HG02938 (cell line): ENCODE measurements at regions not wholly inside any gene's neighbourhood (a gene's known extent, or its start where the extent isn't known, plus 50 kb on each side); places are given as distances from the start of the nearest gene placed in this dataset.

Source experiments
- ATAC-seq: cut with Tn5 transposase; IDR thresholded peaks from one replicate; pipeline ENCODE4 v1.9.1; 2021; ENCODE audit warnings: mild to moderate bottlenecking, moderate library complexity; ENCODE audit not compliant: unreplicated experiment

GRCh38 chr2:45153121-45153520, 143.9 kb upstream of the SIX2 start:
- ATAC-seq: no peak

DNA sequence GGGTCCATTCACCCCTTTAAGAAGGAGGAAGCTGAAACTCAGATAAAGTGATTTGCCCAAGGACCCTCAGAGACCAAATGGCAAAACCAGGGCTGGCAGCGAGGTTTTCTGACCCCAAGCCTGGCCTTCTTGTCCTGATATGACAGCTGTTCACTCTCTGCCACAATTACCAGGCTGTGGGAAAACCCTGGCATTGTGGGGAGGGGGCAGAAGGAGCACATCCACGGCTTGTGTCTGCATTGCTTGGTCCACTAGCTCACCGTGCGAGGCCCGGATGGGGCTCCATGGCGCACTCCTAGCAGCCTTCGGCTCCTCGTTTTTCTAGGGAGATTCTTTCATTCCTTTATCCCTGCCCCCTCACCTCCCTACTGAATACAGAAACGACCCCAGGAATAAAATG, 143.4 kb upstream of the SIX2 start:
- ATAC-seq: no peak

GRCh38 chr2:45145073-45145899, 136.0 kb upstream of the SIX2 start:
- ATAC-seq: no peak

GRCh38 chr2:45141883-45142866, 132.9 kb upstream of the SIX2 start:
- peak; percentile 86 for ATAC-seq

DNA sequence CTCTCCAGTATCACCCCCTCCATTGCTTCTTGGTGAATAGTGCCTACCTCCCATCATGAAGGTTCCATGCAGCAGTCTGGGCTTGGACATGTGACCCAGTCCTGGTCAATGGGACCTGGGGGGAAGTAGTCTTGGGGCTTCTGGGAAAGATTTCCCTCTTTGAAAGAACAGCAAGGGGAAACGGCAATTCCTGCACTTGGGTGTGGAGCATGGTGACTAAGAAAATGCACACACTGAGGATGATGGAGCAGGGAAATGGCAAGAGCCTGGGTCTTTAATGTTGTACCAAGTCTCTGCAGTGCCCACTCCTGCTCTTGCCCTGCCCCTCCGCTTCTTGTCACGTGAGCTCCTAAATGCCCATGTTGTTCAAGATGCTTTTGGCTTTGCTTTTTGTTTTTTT, 131.4 kb upstream of the SIX2 start:
- no peak for ATAC-seq

DNA sequence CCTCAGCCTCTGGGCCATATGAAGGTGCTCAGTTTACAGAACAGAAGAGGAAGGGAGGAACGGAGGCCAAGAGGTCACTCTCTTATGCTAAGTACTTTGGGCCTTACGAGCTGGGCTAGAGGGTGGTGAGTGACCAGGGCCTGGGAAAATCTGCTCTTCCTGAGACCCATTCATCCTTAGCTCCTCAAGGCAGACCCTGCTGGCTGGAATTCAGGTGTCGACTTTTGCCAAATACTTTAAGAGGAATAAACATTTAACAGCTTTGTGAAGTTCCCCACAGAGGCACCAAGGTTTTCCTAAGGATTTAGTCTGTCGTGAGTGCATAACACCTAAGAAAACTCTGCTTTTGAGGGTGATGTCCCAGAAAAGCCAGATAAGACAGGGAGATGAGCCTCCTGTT, 129.7 kb upstream of the SIX2 start:
- ATAC-seq: no peak

DNA sequence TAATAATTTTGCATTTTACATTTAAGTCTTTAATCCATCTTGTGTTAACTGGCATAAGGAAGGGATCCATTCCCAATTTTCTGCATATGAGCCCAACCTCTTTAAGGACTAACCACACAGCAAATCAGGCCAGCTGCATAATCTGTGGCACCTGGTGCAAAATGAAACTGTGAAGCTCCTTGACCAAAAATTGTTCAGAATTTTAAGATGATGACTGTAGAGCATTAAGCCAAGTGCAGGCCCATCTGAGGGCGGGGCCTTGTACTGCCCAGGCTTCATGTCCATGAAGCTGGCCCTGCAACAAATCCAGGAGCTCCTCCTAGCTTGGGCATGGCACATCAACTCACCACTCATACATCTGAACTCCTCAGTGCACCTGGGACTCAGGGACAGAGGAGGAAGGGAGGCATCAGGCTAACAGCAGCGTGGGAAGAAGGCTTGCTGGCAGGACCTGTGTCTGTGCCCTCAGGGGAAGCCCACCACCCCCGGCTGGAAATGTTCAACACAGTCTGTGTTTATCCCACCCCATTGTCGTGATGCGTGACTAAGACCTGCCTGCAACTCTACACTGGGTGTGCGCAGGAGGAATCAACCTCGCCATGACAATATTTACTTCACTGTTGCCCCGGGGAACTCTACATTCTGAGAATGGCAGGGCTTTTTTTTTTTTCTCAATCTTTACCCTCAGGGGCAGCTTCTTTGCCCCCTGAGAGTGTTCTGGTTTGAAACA, 128.9 kb upstream of the SIX2 start:
- ATAC-seq: no peak

- ATAC-seq: no peak
These were observed 125.5 kb upstream of the SIX2 start for GRCh38 chr2:45134726-45135125.

GRCh38 chr2:45134014-45134413, 124.8 kb upstream of the SIX2 start:
- ATAC-seq: no peak

DNA sequence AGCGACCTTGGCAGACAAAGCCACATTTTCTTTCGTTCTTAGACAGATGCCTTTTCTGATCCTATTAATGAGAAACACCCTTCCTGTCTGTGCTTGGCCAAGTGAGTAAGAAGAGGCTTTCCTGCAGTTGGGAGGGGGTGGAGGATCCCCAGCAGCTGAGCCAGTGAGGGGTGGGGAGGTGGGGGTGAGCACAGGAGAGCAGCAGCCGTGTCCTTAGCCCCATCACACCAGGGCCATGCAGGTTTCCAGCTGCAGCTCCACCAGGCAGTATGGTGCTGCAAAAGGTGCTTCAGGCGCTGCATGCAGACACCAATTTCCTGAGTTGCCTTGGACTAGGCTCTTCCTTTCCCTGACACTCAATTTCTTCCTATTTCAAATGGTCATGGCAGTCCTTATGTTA, 123.3 kb upstream of the SIX2 start:
- ATAC-seq: no peak

GRCh38 chr2:45131587-45131986, 122.3 kb upstream of the SIX2 start:
- no peak for ATAC-seq

- no peak for ATAC-seq
These were observed 121.5 kb upstream of the SIX2 start for GRCh38 chr2:45130736-45131135.

DNA sequence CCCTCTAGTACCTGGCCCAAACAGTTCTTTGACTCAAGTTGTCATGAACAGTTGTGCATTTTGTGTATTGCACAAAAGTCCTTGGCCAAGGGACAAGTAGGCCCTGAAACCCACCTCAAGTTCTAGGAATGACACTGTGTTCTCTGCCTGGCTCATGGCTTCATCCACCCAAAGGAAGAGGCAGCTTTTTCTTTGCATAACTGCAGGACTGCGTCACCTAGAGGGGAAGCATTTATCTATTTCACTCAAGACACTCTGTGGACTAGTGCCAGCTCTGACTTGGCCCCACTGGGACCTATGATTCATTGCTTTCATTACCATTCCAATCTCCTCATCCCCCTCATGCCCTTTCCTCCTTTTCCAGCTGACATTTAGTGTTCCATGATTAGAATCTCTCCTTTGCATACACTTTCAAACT, 119.3 kb upstream of the SIX2 start:
- no peak for ATAC-seq

- no peak for ATAC-seq
These were observed 118.6 kb upstream of the SIX2 start for GRCh38 chr2:45127891-45128290.

DNA sequence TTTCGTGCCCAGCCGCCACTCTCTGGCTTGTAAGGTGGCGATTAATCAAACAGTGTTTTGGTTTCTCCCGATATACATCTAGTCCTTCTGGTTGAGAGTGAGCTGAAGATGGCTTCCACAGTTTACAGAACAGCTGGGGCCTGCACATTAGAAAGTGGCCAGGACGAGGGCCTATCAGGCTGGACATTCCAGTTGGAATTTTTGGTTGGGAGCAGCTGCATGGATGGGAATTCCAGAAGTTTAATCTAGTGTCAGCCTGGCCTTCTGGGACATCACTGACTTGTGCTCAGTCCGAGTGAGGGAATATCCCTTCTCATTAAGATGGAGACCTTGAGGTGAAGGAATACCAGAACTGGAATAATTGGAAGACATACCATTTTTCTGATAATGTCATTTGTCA, 118.1 kb upstream of the SIX2 start:
- no peak for ATAC-seq

DNA sequence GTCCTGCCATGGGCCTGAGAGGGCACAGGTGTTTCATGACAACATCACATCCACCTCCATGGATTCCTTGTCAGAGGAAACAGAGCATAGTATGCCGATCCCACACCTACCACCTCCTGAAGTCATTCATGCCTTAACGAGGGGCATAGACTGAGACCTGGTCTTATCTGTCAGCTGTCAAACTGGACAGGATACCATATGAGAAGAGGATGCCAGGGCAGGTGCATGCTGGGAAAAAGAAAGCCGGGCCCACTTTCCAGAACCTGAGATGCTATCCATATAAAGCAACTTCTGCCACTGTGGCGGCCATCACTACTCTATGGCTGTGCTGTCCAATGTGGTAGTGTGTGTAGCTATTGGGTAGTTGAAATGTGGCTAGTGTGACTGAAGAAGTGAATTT, 116.0 kb upstream of the SIX2 start:
- ATAC-seq: no peak

GRCh38 chr2:45124456-45124855, 115.2 kb upstream of the SIX2 start:
- ATAC-seq: no peak

DNA sequence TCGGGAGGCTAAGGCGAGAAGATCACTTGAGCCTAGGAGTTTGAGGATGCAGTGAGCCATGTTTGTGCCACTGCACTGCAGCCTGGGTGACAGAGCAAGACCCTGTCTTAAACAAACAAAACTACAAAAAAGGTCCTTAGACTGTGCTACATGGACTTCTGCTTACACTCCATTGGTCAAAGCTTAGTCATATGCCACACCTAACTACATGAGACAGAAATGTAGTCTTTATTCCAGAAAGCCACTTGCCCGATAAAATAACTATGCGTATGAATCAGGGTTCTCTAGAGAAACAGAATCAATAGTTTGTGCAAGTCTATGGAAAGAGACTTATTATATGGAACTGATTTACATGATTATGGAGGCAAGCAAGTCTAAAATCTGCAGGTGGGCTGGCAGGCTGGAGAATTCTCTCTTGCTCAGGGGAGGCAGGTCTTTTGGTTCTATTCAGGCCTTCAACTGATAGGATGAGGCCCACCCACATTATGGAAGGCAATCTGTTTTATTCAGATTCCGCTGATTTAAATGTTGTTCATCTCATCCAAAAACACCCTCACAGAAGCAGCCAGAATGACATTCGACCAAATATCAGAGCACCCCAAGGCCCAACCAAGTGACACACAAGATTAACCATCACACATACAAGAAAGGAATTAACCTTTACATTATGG, 114.4 kb upstream of the SIX2 start:
- no peak for ATAC-seq

DNA sequence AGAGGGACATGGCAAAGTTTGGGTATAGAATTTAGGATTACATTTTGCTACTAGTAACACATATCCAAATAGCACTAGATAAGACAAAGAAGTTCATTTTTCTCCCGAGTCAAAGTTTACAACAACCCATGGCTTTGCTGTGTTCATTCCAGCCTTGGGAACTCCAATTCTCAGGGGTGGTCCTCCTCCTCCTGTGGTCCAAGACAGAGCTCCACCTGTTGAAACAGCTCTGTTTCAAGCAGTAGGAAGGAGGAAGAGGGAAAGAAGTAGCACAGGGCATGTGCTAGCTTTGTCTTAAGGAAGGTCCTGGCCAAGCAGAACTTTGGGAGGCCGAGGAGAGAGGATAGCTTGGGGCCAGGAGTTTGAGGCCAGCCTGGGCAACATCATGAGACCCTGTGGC, 113.8 kb upstream of the SIX2 start:
- ATAC-seq: no peak

- ATAC-seq: no peak
These were observed 112.1 kb upstream of the SIX2 start for GRCh38 chr2:45121236-45121927.
